OCI-LY7 (cell line): ENCODE measurements at regions not wholly inside any gene's neighbourhood (a gene's known extent, or its start where the extent isn't known, plus 50 kb on each side); places are given as distances from the start of the nearest gene placed in this dataset.

Experiments
- BruUV-seq: library from RNA; stranded (reverse); fragments of 400-500 nt; replicated peaks from 2 replicates; lab custom pipeline; 2021; lab: Mats Ljungman, UMichigan
- CTCF ChIA-PET: fragments of 300-600 bp; sonication (Branson Sonifier 250); formaldehyde crosslinking; loops from one replicate; lab custom pipeline; 2022; ENCODE audit warnings: antibody characterized with exemption; ENCODE audit not compliant: unreplicated experiment; lab: Charles Lee
- POLR2A ChIA-PET: fragments of 300-600 bp; sonication (Branson Sonifier 250); formaldehyde crosslinking; loops from one replicate; lab custom pipeline; 2022; ENCODE audit warnings: antibody characterized with exemption; lab: Charles Lee
- DNase-seq: peaks from one replicate; pipeline ENCODE4 v3.0.0-alpha.2; 2015; ENCODE audit warnings: low spot score
- H2AFZ ChIP-seq: fragments of 200-600 bp; sonication (generic), shearing (Covaris generic); 2 replicates; pipeline ENCODE4 v1.6.1; 2014; ENCODE audit warnings: mild to moderate bottlenecking, antibody characterized with exemption, low read length, moderate library complexity
- H3K27ac ChIP-seq: fragments of 200-600 bp; sonication (generic); 2 replicates; pipeline ENCODE4 v1.5.1; 2014; ENCODE audit warnings: mixed run types, low read depth, mild to moderate bottlenecking, moderate library complexity, low read length, inconsistent platforms; ENCODE audit not compliant: poor library complexity, severe bottlenecking
- H3K36me3 ChIP-seq: fragments of 200-600 bp; sonication (generic); 2 replicates; pipeline ENCODE4 v1.6.1; 2014; ENCODE audit warnings: mild to moderate bottlenecking, antibody characterized with exemption, low read length, moderate library complexity, mixed read lengths; ENCODE audit not compliant: insufficient read depth
- H3K4me1 ChIP-seq: fragments of 200-600 bp; sonication (generic); 2 replicates; pipeline ENCODE4 v1.5.1; 2014; ENCODE audit warnings: mild to moderate bottlenecking, low read length; ENCODE audit not compliant: insufficient read depth, poor library complexity, severe bottlenecking
- H3K4me2 ChIP-seq: fragments of 200-600 bp; sonication (generic); 2 replicates; pipeline ENCODE4 v1.6.1; 2014; ENCODE audit warnings: mild to moderate bottlenecking, low read length
- H3K4me3 ChIP-seq: fragments of 200-600 bp; sonication (generic); 2 replicates; pipeline ENCODE4 v1.5.1; 2014; ENCODE audit warnings: mild to moderate bottlenecking, low read depth, low read length; ENCODE audit not compliant: poor library complexity, severe bottlenecking
- H3K79me2 ChIP-seq: fragments of 200-600 bp; sonication (generic); 2 replicates; pipeline ENCODE4 v1.6.1; 2016; ENCODE audit warnings: low read depth, mild to moderate bottlenecking, low read length, moderate library complexity, mixed read lengths; ENCODE audit not compliant: insufficient read depth
- H3K9me2 ChIP-seq: fragments of 200-600 bp; sonication (generic); 2 replicates; pipeline ENCODE4 v1.6.1; 2016; ENCODE audit warnings: mild to moderate bottlenecking, low read length, mixed read lengths; ENCODE audit not compliant: insufficient read depth
- H3K9me3 ChIP-seq: fragments of 200-600 bp; sonication (generic); 2 replicates; pipeline ENCODE4 v1.6.1; 2014; ENCODE audit warnings: mild to moderate bottlenecking, mixed run types, low read length, mixed read lengths
- H4K20me1 ChIP-seq: fragments of 200-600 bp; sonication (generic); 2 replicates; pipeline ENCODE4 v1.6.1; 2014; ENCODE audit warnings: mild to moderate bottlenecking, antibody characterized with exemption, low read length, moderate library complexity, mixed read lengths; ENCODE audit not compliant: insufficient read depth
- CTCF ChIP-seq: fragments of 200-600 bp; sonication (generic); conservative IDR thresholded peaks from 2 replicates; pipeline ENCODE4 v1.5.1; 2014; ENCODE audit warnings: mild to moderate bottlenecking, antibody characterized with exemption, low read length, moderate library complexity, mixed read lengths
- EZH2phosphoT487 ChIP-seq: fragments of 200-600 bp; sonication (generic); IDR thresholded peaks from 2 replicates; pipeline ENCODE4 v1.6.1; 2018; ENCODE audit warnings: low read depth, borderline replicate concordance, mild to moderate bottlenecking, mixed run types, antibody characterized with exemption, low read length, moderate library complexity, mixed read lengths
- intact Hi-C: fragments of 100-400 bp; cut with micrococcal nuclease; formaldehyde crosslinking; loops from one replicate; pipeline ENCODE4 v1.10.0; 2022; ENCODE audit not compliant: unreplicated experiment

- intact Hi-C loops = no loop called here
- H3K36me3 ChIP-seq = no peaks in the 10 kb centered on the region
- H3K79me2 ChIP-seq = no peaks in the 10 kb centered on the region
- no peak overlapping the region for H3K27ac ChIP-seq
- H4K20me1 ChIP-seq = no peaks in the 10 kb centered on the region
- H3K9me3 ChIP-seq = no peaks in the 10 kb centered on the region
- no peak overlapping the region for H3K4me3 ChIP-seq
- DNase-seq = no peak
- no peaks in the 10 kb centered on the region for H3K4me1 ChIP-seq
- H2AFZ ChIP-seq = no peak overlapping the region
- TF ChIP-seq EZH2phosphoT487 = no peak
- TF ChIP-seq CTCF = no peak
- no peaks in the 10 kb centered on the region for H3K9me2 ChIP-seq
- ChIA-PET CTCF (no interaction called here), POLR2A (no interaction called here)
- H3K4me2 ChIP-seq = no peak overlapping the region
- no TSS peak for BruUV-seq
These were observed 109.4 kb upstream of the FAM9C start for GRCh38 chrX:13153796-13154195.

- no peak overlapping the region for H3K4me3 ChIP-seq
- no peaks in the 10 kb centered on the region for H4K20me1 ChIP-seq
- H3K27ac ChIP-seq = no peak overlapping the region
- no peak overlapping the region for H3K4me2 ChIP-seq
- DNase-seq = no peak
- ChIA-PET CTCF (interaction anchor here (0.6 kb wide), 1 partner anchor 38 kb away, joined by 14 read pairs; no protein-coding TSS in a partner anchor), POLR2A (interaction anchor here (0.7 kb wide), 1 partner anchor 61 kb away, joined by 3 read pairs; no protein-coding TSS in a partner anchor)
- BruUV-seq = no TSS peak
- H3K9me3 ChIP-seq = no peaks in the 10 kb centered on the region
- no peak for TF ChIP-seq CTCF
- H3K79me2 ChIP-seq = no peaks in the 10 kb centered on the region
- intact Hi-C loops = no loop called here
- no peaks in the 10 kb centered on the region for H3K4me1 ChIP-seq
- no peaks in the 10 kb centered on the region for H3K36me3 ChIP-seq
- no peaks in the 10 kb centered on the region for H3K9me2 ChIP-seq
- H2AFZ ChIP-seq = no peak overlapping the region
These were observed 108.2 kb upstream of the FAM9C start for GRCh38 chrX:13152518-13153185.

- no TSS peak for BruUV-seq
- H3K27ac ChIP-seq = no peak overlapping the region
- H3K79me2 ChIP-seq = no peaks in the 10 kb centered on the region
- no peak overlapping the region for H2AFZ ChIP-seq
- no peak overlapping the region for H3K4me3 ChIP-seq
- TF ChIP-seq CTCF (no peak), EZH2phosphoT487 (no peak)
- intact Hi-C loops = no loop called here
- H3K36me3 ChIP-seq = no peaks in the 10 kb centered on the region
- no peak for DNase-seq
- H3K4me1 ChIP-seq = no peaks in the 10 kb centered on the region
- H3K9me3 ChIP-seq = no peaks in the 10 kb centered on the region
- no peaks in the 10 kb centered on the region for H4K20me1 ChIP-seq
- H3K4me2 ChIP-seq = no peak overlapping the region
- H3K9me2 ChIP-seq = no peaks in the 10 kb centered on the region
- POLR2A ChIA-PET = interaction anchor here (0.7 kb wide), 1 partner anchor 60 kb away, joined by 3 read pairs; no protein-coding TSS in a partner anchor
- CTCF ChIA-PET = no interaction called here
These were observed 107.6 kb upstream of the FAM9C start for GRCh38 chrX:13151828-13152517.
